ENCODE measurements at regions not wholly inside any gene's neighbourhood (a gene's known extent, or its start where the extent isn't known, plus 50 kb on each side); places are given as distances from the start of the nearest gene placed in this dataset.

GRCh38 chr13:105725887-105726286 lies 809.6 kb downstream of the EFNB2 start:
- no peak overlapping the region for H3K4me3 ChIP-seq (ENCODE audit: low read depth, low read length)
- DNase-seq (ENCODE audit: low read depth): no peak
- no peak for TF ChIP-seq CTCF (conservative IDR thresholded peaks at IDR 0.05; ENCODE audit: low read depth, low read length)

GRCh38 chr13:105721016-105721415 lies 814.4 kb downstream of the EFNB2 start:
- no peak for TF ChIP-seq CTCF (conservative IDR thresholded peaks at IDR 0.05; ENCODE audit: low read depth, low read length)
- no peak overlapping the region for H3K4me3 ChIP-seq (ENCODE audit: low read depth, low read length)
- DNase-seq (ENCODE audit: low read depth): no peak

DNA sequence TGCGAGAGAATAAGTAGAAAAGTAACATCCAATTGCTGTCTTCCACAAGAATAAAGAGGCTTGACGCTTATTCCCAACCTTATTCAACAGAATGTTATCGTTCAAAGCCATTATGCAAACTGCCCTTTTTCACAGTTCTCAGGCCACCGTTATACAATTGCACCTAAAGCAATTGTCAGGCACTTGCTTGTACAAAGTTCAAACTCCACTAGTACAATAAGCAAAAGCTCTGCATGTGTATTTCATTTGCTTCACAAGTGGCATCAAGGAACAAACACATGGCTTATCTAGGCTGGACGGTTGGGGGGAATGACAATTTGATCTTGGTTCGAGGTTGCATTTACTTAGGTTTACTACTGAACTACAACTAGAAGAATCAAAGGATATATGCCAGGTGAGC lies 815.6 kb downstream of the EFNB2 start:
- no peak overlapping the region for H3K4me3 ChIP-seq (ENCODE audit: low read depth, low read length)
- DNase-seq (ENCODE audit: low read depth): no peak
- TF ChIP-seq CTCF (conservative IDR thresholded peaks at IDR 0.05; ENCODE audit: low read depth, low read length): no peak

- H3K4me3 ChIP-seq (ENCODE audit: low read depth, low read length): no peak overlapping the region
- no peak for DNase-seq (ENCODE audit: low read depth)
- no peak for TF ChIP-seq CTCF (conservative IDR thresholded peaks at IDR 0.05; ENCODE audit: low read depth, low read length)
Observed at GRCh38 chr13:105709181-105709580, 826.3 kb downstream of the EFNB2 start.

- H3K4me3 ChIP-seq (ENCODE audit: low read depth, low read length): no peak overlapping the region
- TF ChIP-seq CTCF (conservative IDR thresholded peaks at IDR 0.05; ENCODE audit: low read depth, low read length): no peak
- no peak for DNase-seq (ENCODE audit: low read depth)
Observed at GRCh38 chr13:105703843-105704242, 831.6 kb downstream of the EFNB2 start.

DNA sequence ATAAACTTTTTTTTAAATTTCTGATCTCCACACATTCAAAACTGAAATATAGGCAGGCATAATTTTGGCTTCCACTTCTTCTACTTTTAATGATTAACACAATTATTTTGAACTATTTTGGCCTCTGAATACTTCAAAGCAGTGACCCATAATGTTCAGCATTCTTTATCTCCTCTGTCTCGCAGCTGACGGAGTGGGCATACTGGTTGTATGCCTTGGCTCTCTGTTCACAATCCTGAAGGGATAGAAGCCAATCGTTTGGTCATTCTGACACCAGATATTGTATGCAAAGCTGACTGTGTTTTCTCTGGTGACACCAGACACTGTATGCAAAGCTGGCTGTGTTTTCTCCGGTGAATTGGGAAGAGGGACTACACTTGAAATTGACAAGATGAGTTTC lies 833.0 kb downstream of the EFNB2 start:
- DNase-seq (ENCODE audit: low read depth): peak; percentile 42
- no peak for TF ChIP-seq CTCF (conservative IDR thresholded peaks at IDR 0.05; ENCODE audit: low read depth, low read length)
- no peak overlapping the region for H3K4me3 ChIP-seq (ENCODE audit: low read depth, low read length)

- DNase-seq (ENCODE audit: low read depth): no peak
- no peak overlapping the region for H3K4me3 ChIP-seq (ENCODE audit: low read depth, low read length)
- no peak for TF ChIP-seq CTCF (conservative IDR thresholded peaks at IDR 0.05; ENCODE audit: low read depth, low read length)
Observed at GRCh38 chr13:105692769-105693168, 842.7 kb downstream of the EFNB2 start.
